CD14-positive monocyte (primary cell): ENCODE measurements at regions not wholly inside any gene's neighbourhood (a gene's known extent, or its start where the extent isn't known, plus 50 kb on each side); places are given as distances from the start of the nearest gene placed in this dataset.

ENCODE experiments used
- DNase-seq, 3 donors: peaks; one replicate each; pipeline ENCODE4 v3.0.0-alpha.2; 2011 to 2022
- H2AFZ ChIP-seq: 2 replicates; pipeline ENCODE4 v1.6.0; 2012; ENCODE audit warnings: mild to moderate bottlenecking, low read depth, low read length, inconsistent platforms; ENCODE audit not compliant: insufficient read depth, poor library complexity, severe bottlenecking
- H3K27ac ChIP-seq, 2 donors: 1 replicate in 1 of 2; 2 replicates in 1 of 2; pipeline ENCODE4 v1.5.1; 2012 to 2013; ENCODE audit warnings: low read length in 2 of 2, control low read depth in 1 of 2, inconsistent platforms in 1 of 2, low read depth in 1 of 2, mild to moderate bottlenecking in 1 of 2
- H3K27me3 ChIP-seq, 2 donors: one replicate each; pipeline versions ENCODE4 v1.6.0 to v1.6.1; 2011 to 2013; ENCODE audit warnings: low read length in 2 of 2; ENCODE audit not compliant: control insufficient read depth in 2 of 2, insufficient read depth in 2 of 2
- H3K36me3 ChIP-seq, 2 donors: replicated peaks in 1 of 2; 1 replicate in 1 of 2; 2 replicates in 1 of 2; pipeline versions ENCODE4 v1.5.1 to v1.6.1; 2012 to 2013; ENCODE audit warnings: low read length in 2 of 2, control low read depth in 1 of 2, inconsistent platforms in 1 of 2, mild to moderate bottlenecking in 1 of 2; ENCODE audit not compliant: insufficient read depth in 2 of 2, control insufficient read depth in 1 of 2
- H3K4me1 ChIP-seq, 2 donors: 1 replicate in 1 of 2; 2 replicates in 1 of 2; pipeline versions ENCODE4 v1.5.1 to v1.6.1; 2012 to 2013; ENCODE audit warnings: low read length in 2 of 2, control low read depth in 1 of 2, inconsistent platforms in 1 of 2, mild to moderate bottlenecking in 1 of 2, moderate library complexity in 1 of 2; ENCODE audit not compliant: insufficient read depth in 2 of 2, control insufficient read depth in 1 of 2
- H3K4me2 ChIP-seq: replicated peaks from 2 replicates; pipeline ENCODE3; 2012; ENCODE audit warnings: low read length, moderate library complexity, mild to moderate bottlenecking; ENCODE audit not compliant: poor library complexity, severe bottlenecking; ENCODE audit errors: extremely low read depth
- H3K4me3 ChIP-seq, 3 experiments: fragments of 200-600 bp in 1 of 3; sonication (generic) in 1 of 3; replicated peaks in 1 of 3; 1 replicate in 2 of 3; 2 replicates in 1 of 3; pipeline ENCODE4 v1.5.1; 2011 to 2013; ENCODE audit warnings: low read length in 3 of 3, mild to moderate bottlenecking in 3 of 3, control low read depth in 2 of 3, low read depth in 2 of 3, inconsistent platforms in 1 of 3, moderate library complexity in 1 of 3
- H3K79me2 ChIP-seq: 2 replicates; pipeline ENCODE4 v1.6.0; 2012; ENCODE audit warnings: mild to moderate bottlenecking, control low read depth, inconsistent platforms, low read length, moderate library complexity; ENCODE audit not compliant: insufficient read depth
- H3K9ac ChIP-seq: 2 replicates; pipeline ENCODE4 v1.6.0; 2017; ENCODE audit warnings: low read length, mild to moderate bottlenecking; ENCODE audit not compliant: insufficient read depth, poor library complexity, severe bottlenecking
- H3K9me3 ChIP-seq, 2 donors: replicated peaks in 1 of 2; 1 replicate in 1 of 2; 2 replicates in 1 of 2; pipeline versions ENCODE4 v1.5.1 to v1.6.1; 2012 to 2013; ENCODE audit warnings: low read length in 2 of 2, control low read depth in 1 of 2; ENCODE audit not compliant: control insufficient read depth in 1 of 2, insufficient read depth in 1 of 2
- H4K20me1 ChIP-seq: 2 replicates; pipeline ENCODE4 v1.6.0; 2012; ENCODE audit warnings: mild to moderate bottlenecking, low read length, control low read depth, moderate library complexity; ENCODE audit not compliant: insufficient read depth
- H3K27ac Mint-ChIP-seq, 7 donors: one replicate each; pipeline ENCODE4 v1.8.0; 2020; ENCODE audit warnings: mild to moderate bottlenecking in 7 of 7, mixed read lengths in 7 of 7, moderate library complexity in 6 of 7, inconsistent platforms in 2 of 7
- H3K27me3 Mint-ChIP-seq, 3 donors: one replicate each; pipeline ENCODE4 v1.8.0; 2021 to 2022; ENCODE audit warnings: low read depth in 3 of 3, mild to moderate bottlenecking in 3 of 3, mixed read lengths in 3 of 3, moderate library complexity in 3 of 3, inconsistent platforms in 1 of 3
- H3K36me3 Mint-ChIP-seq, 2 donors: one replicate each; pipeline ENCODE4 v1.8.0; 2020; ENCODE audit warnings: mixed read lengths in 2 of 2, inconsistent platforms in 1 of 2, mild to moderate bottlenecking in 1 of 2
- H3K4me1 Mint-ChIP-seq: one replicate; pipeline ENCODE4 v1.8.0; 2020; ENCODE audit warnings: mild to moderate bottlenecking, mixed read lengths
- H3K4me3 Mint-ChIP-seq, 2 donors: one replicate each; pipeline ENCODE4 v1.8.0; 2020; ENCODE audit warnings: mild to moderate bottlenecking in 2 of 2, mixed read lengths in 2 of 2, moderate library complexity in 1 of 2
- H3K9me3 Mint-ChIP-seq, 7 donors: one replicate each; pipeline ENCODE4 v1.8.0; 2020 to 2022; ENCODE audit warnings: mixed read lengths in 7 of 7, mild to moderate bottlenecking in 6 of 7, moderate library complexity in 6 of 7, inconsistent platforms in 2 of 7
- WGBS: methylation state at CpG from one replicate; pipeline ENCODE4 v1.1.5; 2013; ENCODE audit warnings: missing lambda C conversion rate; ENCODE audit not compliant: insufficient coverage; 5-methylcytosine and 5-hydroxymethylcytosine counted together
- intact Hi-C, 2 donors: fragments of 100-400 bp; cut with micrococcal nuclease; formaldehyde crosslinking; loops; one replicate each; pipeline versions ENCODE4 v1.15.0 to v1.15.1; 2023
- TF ChIP-seq, protein P1 (sequence below): fragments of 200-600 bp; IDR thresholded peaks from one replicate; pipeline ENCODE4 v1.8.0; 2022; ENCODE audit warnings: antibody characterized with exemption, mild to moderate bottlenecking

DNA sequence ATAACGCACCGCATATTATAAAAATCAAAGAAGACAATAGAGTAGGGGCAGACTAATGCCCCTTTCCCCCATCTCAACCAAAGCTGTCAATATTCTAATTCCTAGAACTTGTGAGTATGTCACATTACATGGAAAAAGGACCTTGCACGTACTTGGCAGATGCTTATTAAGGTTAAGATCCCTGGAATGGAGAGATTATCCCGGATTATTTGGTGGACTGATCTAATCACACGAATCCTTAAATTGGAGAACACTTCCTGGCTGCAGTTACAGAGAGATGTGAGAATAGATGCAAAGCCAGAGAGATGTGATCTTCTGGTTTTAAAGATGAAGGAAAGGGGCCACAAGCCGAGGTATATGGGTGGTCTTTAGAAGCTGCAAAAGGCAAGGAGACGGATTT lies 548.7 kb downstream of the SPRY1 start:
- no peaks in the 10 kb centered on the region for H3K27me3 ChIP-seq
- Mint-ChIP-seq H3K9me3 (peaks cover 0 to 3% (median 2%) of the 10 kb centered on the region in 7 donors), H3K27ac (no peak overlapping the region), H3K36me3 (no peaks in the 10 kb centered on the region), H3K4me1 (no peaks in the 10 kb centered on the region), H3K4me3 (no peak overlapping the region), H3K27me3 (peaks cover 0 to 2% (median 0%) of the 10 kb centered on the region in 3 donors)
- no peak overlapping the region for H2AFZ ChIP-seq
- intact Hi-C loops: no loop called here
- no peaks in the 10 kb centered on the region for H3K9me3 ChIP-seq
- H3K9ac ChIP-seq: no peak overlapping the region
- no peak for DNase-seq
- H3K79me2 ChIP-seq: no peaks in the 10 kb centered on the region
- no peak overlapping the region for H3K4me2 ChIP-seq
- H3K4me1 ChIP-seq: no peaks in the 10 kb centered on the region
- no peaks in the 10 kb centered on the region for H3K36me3 ChIP-seq
- 91% methylated on average over 5 of the region's 7 CpGs for WGBS
- no peaks in the 10 kb centered on the region for H4K20me1 ChIP-seq
- H3K27ac ChIP-seq: no peak overlapping the region
- no peak overlapping the region for H3K4me3 ChIP-seq
- TF ChIP-seq, protein P1, sequence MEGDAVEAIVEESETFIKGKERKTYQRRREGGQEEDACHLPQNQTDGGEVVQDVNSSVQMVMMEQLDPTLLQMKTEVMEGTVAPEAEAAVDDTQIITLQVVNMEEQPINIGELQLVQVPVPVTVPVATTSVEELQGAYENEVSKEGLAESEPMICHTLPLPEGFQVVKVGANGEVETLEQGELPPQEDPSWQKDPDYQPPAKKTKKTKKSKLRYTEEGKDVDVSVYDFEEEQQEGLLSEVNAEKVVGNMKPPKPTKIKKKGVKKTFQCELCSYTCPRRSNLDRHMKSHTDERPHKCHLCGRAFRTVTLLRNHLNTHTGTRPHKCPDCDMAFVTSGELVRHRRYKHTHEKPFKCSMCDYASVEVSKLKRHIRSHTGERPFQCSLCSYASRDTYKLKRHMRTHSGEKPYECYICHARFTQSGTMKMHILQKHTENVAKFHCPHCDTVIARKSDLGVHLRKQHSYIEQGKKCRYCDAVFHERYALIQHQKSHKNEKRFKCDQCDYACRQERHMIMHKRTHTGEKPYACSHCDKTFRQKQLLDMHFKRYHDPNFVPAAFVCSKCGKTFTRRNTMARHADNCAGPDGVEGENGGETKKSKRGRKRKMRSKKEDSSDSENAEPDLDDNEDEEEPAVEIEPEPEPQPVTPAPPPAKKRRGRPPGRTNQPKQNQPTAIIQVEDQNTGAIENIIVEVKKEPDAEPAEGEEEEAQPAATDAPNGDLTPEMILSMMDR: no peak

DNA sequence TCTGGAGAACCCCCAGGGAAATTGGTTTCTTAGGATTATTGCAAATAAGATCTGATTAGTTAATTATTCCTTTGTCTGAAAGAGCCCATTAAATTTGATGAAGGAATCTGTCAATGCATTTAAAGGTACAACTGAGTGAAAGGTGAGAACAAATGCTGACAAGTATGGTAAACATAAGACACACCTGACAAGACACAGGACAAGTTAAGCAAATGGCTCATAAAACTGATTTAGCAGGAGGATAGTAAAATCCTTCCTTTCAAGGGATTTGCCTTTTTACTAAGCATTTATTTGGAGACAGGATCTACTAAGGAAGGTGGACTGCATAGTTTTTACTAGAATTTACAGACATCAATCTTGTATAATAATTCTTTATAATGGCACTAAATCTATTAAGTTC lies 553.9 kb downstream of the SPRY1 start:
- Histone ChIP-seq H4K20me1 (no peaks in the 10 kb centered on the region), H3K9me3 (no peaks in the 10 kb centered on the region), H3K4me3 (no peak overlapping the region), H2AFZ (no peak overlapping the region), H3K27ac (no peak overlapping the region), H3K4me2 (no peak overlapping the region), H3K27me3 (no peaks in the 10 kb centered on the region), H3K9ac (no peak overlapping the region), H3K79me2 (no peaks in the 10 kb centered on the region), H3K36me3 (no peaks in the 10 kb centered on the region), H3K4me1 (no peaks in the 10 kb centered on the region)
- H3K9me3 Mint-ChIP-seq: peaks cover 0 to 7% (median 2%) of the 10 kb centered on the region in 7 donors
- H3K4me1 Mint-ChIP-seq: no peaks in the 10 kb centered on the region
- H3K27ac Mint-ChIP-seq: no peak overlapping the region
- no peaks in the 10 kb centered on the region for H3K36me3 Mint-ChIP-seq
- TF ChIP-seq, protein P1: no peak
- intact Hi-C loops: no loop called here
- H3K27me3 Mint-ChIP-seq: no peaks in the 10 kb centered on the region
- no peak for DNase-seq
- no peak overlapping the region for H3K4me3 Mint-ChIP-seq
